ENCODE measurements at regions not wholly inside any gene's neighbourhood (a gene's known extent, or its start where the extent isn't known, plus 50 kb on each side); places are given as distances from the start of the nearest gene placed in this dataset.

DNA sequence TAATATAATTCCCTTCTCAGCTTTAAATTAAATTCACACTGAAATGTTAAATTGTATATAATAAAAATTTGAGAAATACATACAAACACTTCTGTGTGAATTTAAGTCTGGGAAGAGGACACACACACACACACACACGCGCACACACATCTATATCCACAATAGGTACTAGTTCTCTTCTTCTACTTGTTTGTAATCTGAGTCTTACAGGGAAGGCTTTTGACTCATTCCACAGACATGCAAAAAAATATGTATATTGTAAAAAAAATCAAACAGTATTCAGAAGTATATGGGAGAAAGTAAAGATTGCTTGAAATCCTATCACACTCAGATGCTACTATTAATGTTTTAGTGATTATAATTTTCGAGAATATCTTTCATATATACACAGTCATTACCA, 276.2 kb downstream of the MDFIC start:
- no peak for TF ChIP-seq POLR2A (IDR thresholded peaks at IDR 0.05)
- TF ChIP-seq, protein P1, sequence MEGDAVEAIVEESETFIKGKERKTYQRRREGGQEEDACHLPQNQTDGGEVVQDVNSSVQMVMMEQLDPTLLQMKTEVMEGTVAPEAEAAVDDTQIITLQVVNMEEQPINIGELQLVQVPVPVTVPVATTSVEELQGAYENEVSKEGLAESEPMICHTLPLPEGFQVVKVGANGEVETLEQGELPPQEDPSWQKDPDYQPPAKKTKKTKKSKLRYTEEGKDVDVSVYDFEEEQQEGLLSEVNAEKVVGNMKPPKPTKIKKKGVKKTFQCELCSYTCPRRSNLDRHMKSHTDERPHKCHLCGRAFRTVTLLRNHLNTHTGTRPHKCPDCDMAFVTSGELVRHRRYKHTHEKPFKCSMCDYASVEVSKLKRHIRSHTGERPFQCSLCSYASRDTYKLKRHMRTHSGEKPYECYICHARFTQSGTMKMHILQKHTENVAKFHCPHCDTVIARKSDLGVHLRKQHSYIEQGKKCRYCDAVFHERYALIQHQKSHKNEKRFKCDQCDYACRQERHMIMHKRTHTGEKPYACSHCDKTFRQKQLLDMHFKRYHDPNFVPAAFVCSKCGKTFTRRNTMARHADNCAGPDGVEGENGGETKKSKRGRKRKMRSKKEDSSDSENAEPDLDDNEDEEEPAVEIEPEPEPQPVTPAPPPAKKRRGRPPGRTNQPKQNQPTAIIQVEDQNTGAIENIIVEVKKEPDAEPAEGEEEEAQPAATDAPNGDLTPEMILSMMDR (IDR thresholded peaks at IDR 0.05), result no peak
- Histone ChIP-seq H3K4me3 (no peak overlapping the region), H3K27me3 (no peaks in the 10 kb centered on the region), H3K27ac (no peak overlapping the region), H3K9me3 (no peaks in the 10 kb centered on the region), H3K4me1 (no peaks in the 10 kb centered on the region), H3K36me3 (no peaks in the 10 kb centered on the region)
- DNase-seq (no peak), ATAC-seq (no peak)
- 93 to 96% (median 94%) methylated on average over 3 of the region's 3 CpGs for WGBS, 4 donors
- intact Hi-C loops (cut with DNase I), result no loop called here

DNA sequence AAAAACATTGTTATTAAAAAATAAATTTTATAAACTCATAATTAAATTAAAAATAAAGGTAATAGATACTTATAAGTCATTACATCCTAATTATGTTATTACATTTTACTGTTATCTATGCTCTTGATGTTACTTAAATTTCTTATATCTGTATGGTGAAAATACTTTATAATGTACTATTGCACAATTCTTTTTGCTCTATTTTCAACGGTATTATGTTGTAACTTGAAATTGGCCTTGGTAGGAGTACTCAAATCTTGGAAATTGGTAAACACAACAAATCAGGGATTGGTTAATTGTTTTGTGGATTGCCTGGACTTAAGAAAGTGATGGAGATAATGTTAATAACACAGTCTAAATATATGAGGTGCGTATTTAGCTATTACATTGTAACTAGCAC, 273.3 kb downstream of the MDFIC start:
- H3K27me3 ChIP-seq, result no peaks in the 10 kb centered on the region
- TF ChIP-seq, protein P1 (IDR thresholded peaks at IDR 0.05), result no peak
- TF ChIP-seq POLR2A (IDR thresholded peaks at IDR 0.05), result no peak
- intact Hi-C loops (cut with DNase I), result no loop called here
- H3K9me3 ChIP-seq, result no peaks in the 10 kb centered on the region
- H3K27ac ChIP-seq, result no peak overlapping the region
- 90 to 95% (median 92%) methylated on average over 2 of the region's 2 CpGs for WGBS, 4 donors
- no peaks in the 10 kb centered on the region for H3K36me3 ChIP-seq
- DNase-seq (no peak), ATAC-seq (no peak)
- H3K4me3 ChIP-seq, result no peak overlapping the region
- H3K4me1 ChIP-seq, result no peaks in the 10 kb centered on the region

DNA sequence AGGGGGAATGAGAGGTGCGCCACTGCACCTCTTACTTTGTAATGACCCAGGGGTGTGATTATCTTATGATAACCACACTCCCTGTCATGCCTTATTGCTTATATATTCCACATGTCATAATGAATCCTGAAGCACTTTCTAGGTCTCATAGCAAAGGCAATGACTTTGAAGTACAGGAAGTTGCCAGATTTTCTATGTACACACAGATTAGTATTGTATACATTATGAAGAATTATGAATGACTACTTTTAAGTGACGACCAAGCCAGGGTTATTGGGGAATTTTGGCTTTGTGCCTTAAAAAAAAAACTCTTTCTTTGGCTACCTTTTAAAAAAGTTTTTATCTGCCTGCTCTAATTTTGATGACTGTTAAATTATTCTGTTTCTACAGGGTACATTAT, 269.6 kb downstream of the MDFIC start:
- ATAC-seq (no peak), DNase-seq (no peak)
- intact Hi-C loops (cut with DNase I), result no loop called here
- H3K27ac ChIP-seq, result no peak overlapping the region
- H3K36me3 ChIP-seq, result no peaks in the 10 kb centered on the region
- no peaks in the 10 kb centered on the region for H3K27me3 ChIP-seq
- no peaks in the 10 kb centered on the region for H3K9me3 ChIP-seq
- WGBS, 4 donors, result 53 to 68% (median 64%) methylated on average over 2 of the region's 2 CpGs
- H3K4me3 ChIP-seq, result no peak overlapping the region
- TF ChIP-seq, protein P1 (IDR thresholded peaks at IDR 0.05), result no peak
- TF ChIP-seq POLR2A (IDR thresholded peaks at IDR 0.05), result no peak
- no peaks in the 10 kb centered on the region for H3K4me1 ChIP-seq

DNA sequence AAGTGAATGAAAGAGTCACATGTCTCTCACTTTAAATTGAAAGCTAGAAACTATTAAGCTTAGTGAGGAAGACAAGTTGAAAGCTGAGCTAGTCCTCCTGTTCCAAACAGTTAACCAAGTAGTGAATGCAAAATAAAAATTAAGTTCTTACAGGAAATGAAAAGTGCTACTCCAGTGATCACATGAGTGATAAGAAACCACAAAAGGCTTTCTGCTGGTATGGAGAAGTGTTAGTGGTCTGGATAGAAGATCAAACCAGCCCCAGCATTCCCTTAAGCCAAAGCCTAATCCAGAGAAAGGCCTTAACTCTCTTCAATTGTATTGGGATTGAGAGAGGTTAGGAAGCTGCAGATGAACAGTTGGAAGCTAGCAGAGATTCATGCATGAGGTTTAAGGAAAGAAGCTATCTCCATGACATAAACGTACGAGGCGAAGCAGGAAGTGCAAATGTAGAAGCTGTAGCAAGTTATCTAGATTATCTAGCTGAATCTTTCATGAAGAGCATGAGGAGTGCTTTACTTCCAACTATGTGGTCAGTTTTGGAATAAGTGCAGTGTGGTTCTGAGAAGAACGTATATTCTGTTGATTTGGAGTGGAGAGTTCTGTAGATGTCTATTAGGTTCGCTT, 261.6 kb downstream of the MDFIC start:
- no peak for TF ChIP-seq POLR2A (IDR thresholded peaks at IDR 0.05)
- TF ChIP-seq, protein P1 (IDR thresholded peaks at IDR 0.05), result no peak
- Histone ChIP-seq H3K27me3 (no peaks in the 10 kb centered on the region), H3K4me1 (peaks cover 0 to 8% (median 1%) of the 10 kb centered on the region in 12 donors), H3K9me3 (no peaks in the 10 kb centered on the region), H3K4me3 (peak overlapping the region in 1 of 12 donors; percentile 18), H3K36me3 (no peaks in the 10 kb centered on the region), H3K27ac (no peak overlapping the region)
- ATAC-seq, result no peak
- 81 to 89% (median 82%) methylated on average over 5 of the region's 5 CpGs for WGBS, 4 donors
- intact Hi-C loops (cut with DNase I), result no loop called here
- DNase-seq, result no peak

Measured in heart left ventricle (tissue), 16 donors.